Prostate gland (tissue), 2 donors: ENCODE measurements at regions not wholly inside any gene's neighbourhood (a gene's known extent, or its start where the extent isn't known, plus 50 kb on each side); places are given as distances from the start of the nearest gene placed in this dataset.

ENCODE experiments used
- CTCF ChIP-seq, 4 experiments: fragments of 200-600 bp in 2 of 4; fragments of 450-650 bp in 2 of 4; sonication (generic) in 2 of 4; IDR thresholded peaks; 1 replicate in 3 of 4; 2 replicates in 1 of 4; pipeline ENCODE4 v1.5.1; 2016 to 2019; ENCODE audit warnings: antibody characterized with exemption in 4 of 4, mild to moderate bottlenecking in 2 of 4, moderate library complexity in 2 of 4
- POLR2A ChIP-seq: fragments of 450-650 bp; IDR thresholded peaks from one replicate; pipeline ENCODE4 v1.6.1; 2016; ENCODE audit warnings: antibody characterized with exemption, mild to moderate bottlenecking

GRCh38 chr20:19022791-19023448 lies 189.5 kb upstream of the SLC24A3 start:
- TF ChIP-seq CTCF (IDR thresholded peaks at IDR 0.05) (no peak), POLR2A (no peak)
